Stimulated activated CD4-positive, alpha-beta T cell treated with anti-CD3 and anti-CD28 coated beads, Interleukin-15, amount 100 ng/mL, for 1 hour (primary cell): ENCODE measurements at regions not wholly inside any gene's neighbourhood (a gene's known extent, or its start where the extent isn't known, plus 50 kb on each side); places are given as distances from the start of the nearest gene placed in this dataset.
"Not testable (repeated sequence)": the region's sequence is repeated elsewhere in the genome, so short reads cannot be mapped to it uniquely, and the experiment has no call there.

Source experiments
- DNase-seq, 2 donors: peaks; one replicate each; pipeline ENCODE4 v3.0.0-alpha.2; 2020; ENCODE audit warnings: low read depth in 1 of 2, low spot score in 1 of 2

GRCh38 chr7:68843985-68844384 is 754.3 kb upstream of the AUTS2 start:
- not testable (repeated sequence) for DNase-seq

GRCh38 chr7:68846811-68847325 is 751.4 kb upstream of the AUTS2 start:
- DNase-seq, result no peak

- DNase-seq, result no peak
These were observed 745.0 kb upstream of the AUTS2 start for GRCh38 chr7:68853254-68853653.

- no peak for DNase-seq
These were observed 740.7 kb upstream of the AUTS2 start for GRCh38 chr7:68857571-68857970.

- no peak for DNase-seq
These were observed 739.8 kb upstream of the AUTS2 start for GRCh38 chr7:68858497-68858896.

- DNase-seq, result no peak
These were observed 737.1 kb upstream of the AUTS2 start for GRCh38 chr7:68861171-68861570.

- DNase-seq, result no peak
These were observed 736.0 kb upstream of the AUTS2 start for GRCh38 chr7:68862261-68862660.

- DNase-seq, result no peak
These were observed 735.5 kb upstream of the AUTS2 start for GRCh38 chr7:68862736-68863135.

- DNase-seq, result no peak
These were observed 732.7 kb upstream of the AUTS2 start for GRCh38 chr7:68865351-68866199.

- DNase-seq, result no peak
These were observed 732.1 kb upstream of the AUTS2 start for GRCh38 chr7:68866200-68866570.

GRCh38 chr7:68866721-68867120 is 731.6 kb upstream of the AUTS2 start:
- DNase-seq, result not testable (repeated sequence)

- no peak for DNase-seq
These were observed 729.3 kb upstream of the AUTS2 start for GRCh38 chr7:68868978-68869377.

GRCh38 chr7:68873616-68874015 is 724.7 kb upstream of the AUTS2 start:
- DNase-seq, result no peak

GRCh38 chr7:68875857-68876256 is 722.4 kb upstream of the AUTS2 start:
- no peak for DNase-seq

- DNase-seq, result not testable (repeated sequence)
These were observed 711.2 kb upstream of the AUTS2 start for GRCh38 chr7:68887116-68887515.

GRCh38 chr7:68888971-68889385 is 709.3 kb upstream of the AUTS2 start:
- no peak for DNase-seq

GRCh38 chr7:68892236-68892635 is 706.0 kb upstream of the AUTS2 start:
- no peak for DNase-seq

- DNase-seq, result no peak
These were observed 704.9 kb upstream of the AUTS2 start for GRCh38 chr7:68893411-68893810.

- not testable (repeated sequence) for DNase-seq
These were observed 699.1 kb upstream of the AUTS2 start for GRCh38 chr7:68899156-68899555.

- no peak for DNase-seq
These were observed 698.2 kb upstream of the AUTS2 start for GRCh38 chr7:68900096-68900495.

- no peak for DNase-seq
These were observed 693.6 kb upstream of the AUTS2 start for GRCh38 chr7:68904630-68905029.

GRCh38 chr7:68911754-68912153 is 686.5 kb upstream of the AUTS2 start:
- no peak for DNase-seq

GRCh38 chr7:68914006-68914405 is 684.3 kb upstream of the AUTS2 start:
- DNase-seq, result no peak
